Endothelial cell of umbilical vein (primary cell): ENCODE measurements at regions not wholly inside any gene's neighbourhood (a gene's known extent, or its start where the extent isn't known, plus 50 kb on each side); places are given as distances from the start of the nearest gene placed in this dataset.

Experiments used
- CTCF ChIP-seq, 2 donors: IDR thresholded peaks; 1 replicate in 1 of 2; 2 replicates in 1 of 2; pipeline ENCODE4 v1.5.1; 2011; ENCODE audit warnings: low read length in 2 of 2, mild to moderate bottlenecking in 2 of 2, moderate library complexity in 2 of 2, control low read depth in 1 of 2, inconsistent platforms in 1 of 2, low read depth in 1 of 2; ENCODE audit not compliant: insufficient read depth in 1 of 2; ENCODE audit errors: extremely low read depth in 1 of 2
- MAX ChIP-seq: IDR thresholded peaks from 2 replicates; pipeline ENCODE4 v1.6.1; 2011; ENCODE audit not compliant: insufficient read depth, insufficient read length
- POLR2A ChIP-seq: IDR thresholded peaks from 2 replicates; pipeline ENCODE4 v1.6.1; 2012; ENCODE audit warnings: low read depth, mild to moderate bottlenecking, control low read depth, low read length

GRCh38 chr1:221863635-221864034, 121.7 kb upstream of the DUSP10 start:
- TF ChIP-seq POLR2A (no peak), CTCF (IDR thresholded peaks at IDR 0.05; ENCODE audit: extremely low read depth in 1 of 2, insufficient read depth in 1 of 2, low read depth in 1 of 2, low read length in 2 of 2) (no peak), MAX (no peak)
